ENCODE measurements at regions not wholly inside any gene's neighbourhood (a gene's known extent, or its start where the extent isn't known, plus 50 kb on each side); places are given as distances from the start of the nearest gene placed in this dataset.
"Not testable (repeated sequence)": the region's sequence is repeated elsewhere in the genome, so short reads cannot be mapped to it uniquely, and the experiment has no call there.

DNA sequence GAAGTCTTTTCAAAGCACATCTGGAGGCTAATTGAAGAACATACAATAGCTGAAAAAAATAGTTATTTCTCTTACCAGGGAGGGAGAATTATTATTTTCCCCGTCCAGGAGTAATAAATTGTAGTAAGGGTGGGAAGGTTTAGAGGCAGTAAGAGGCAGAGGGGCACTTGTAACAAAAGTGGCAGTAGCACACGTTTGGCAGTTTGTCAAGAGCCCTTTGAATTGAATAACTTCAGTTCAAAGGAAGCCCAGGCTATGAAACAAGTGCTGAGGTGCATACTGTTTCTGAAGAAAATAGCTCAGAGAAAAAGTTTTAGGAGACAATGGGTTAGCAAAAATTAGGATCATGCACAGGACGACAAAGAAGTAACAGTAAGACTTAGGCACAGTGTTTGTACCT, 451.3 kb downstream of the LRRC70 start:
- no peaks in the 10 kb centered on the region for H3K4me1 Mint-ChIP-seq
- H3K27me3 Mint-ChIP-seq (ENCODE audit: low read depth), result no peaks in the 10 kb centered on the region
- TF ChIP-seq, protein P1, sequence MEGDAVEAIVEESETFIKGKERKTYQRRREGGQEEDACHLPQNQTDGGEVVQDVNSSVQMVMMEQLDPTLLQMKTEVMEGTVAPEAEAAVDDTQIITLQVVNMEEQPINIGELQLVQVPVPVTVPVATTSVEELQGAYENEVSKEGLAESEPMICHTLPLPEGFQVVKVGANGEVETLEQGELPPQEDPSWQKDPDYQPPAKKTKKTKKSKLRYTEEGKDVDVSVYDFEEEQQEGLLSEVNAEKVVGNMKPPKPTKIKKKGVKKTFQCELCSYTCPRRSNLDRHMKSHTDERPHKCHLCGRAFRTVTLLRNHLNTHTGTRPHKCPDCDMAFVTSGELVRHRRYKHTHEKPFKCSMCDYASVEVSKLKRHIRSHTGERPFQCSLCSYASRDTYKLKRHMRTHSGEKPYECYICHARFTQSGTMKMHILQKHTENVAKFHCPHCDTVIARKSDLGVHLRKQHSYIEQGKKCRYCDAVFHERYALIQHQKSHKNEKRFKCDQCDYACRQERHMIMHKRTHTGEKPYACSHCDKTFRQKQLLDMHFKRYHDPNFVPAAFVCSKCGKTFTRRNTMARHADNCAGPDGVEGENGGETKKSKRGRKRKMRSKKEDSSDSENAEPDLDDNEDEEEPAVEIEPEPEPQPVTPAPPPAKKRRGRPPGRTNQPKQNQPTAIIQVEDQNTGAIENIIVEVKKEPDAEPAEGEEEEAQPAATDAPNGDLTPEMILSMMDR (IDR thresholded peaks at IDR 0.05; ENCODE audit: unreplicated experiment), result no peak
- H3K9me3 Mint-ChIP-seq, result peaks cover 56% of the 10 kb centered on the region
- H3K36me3 Mint-ChIP-seq, result peaks cover 14% of the 10 kb centered on the region
- H3K4me3 Mint-ChIP-seq, result no peak overlapping the region
- DNase-seq (ENCODE audit: low spot score in 2 of 2, unreplicated experiment in 2 of 2), result no peak
- no peak overlapping the region for H3K27ac Mint-ChIP-seq

DNA sequence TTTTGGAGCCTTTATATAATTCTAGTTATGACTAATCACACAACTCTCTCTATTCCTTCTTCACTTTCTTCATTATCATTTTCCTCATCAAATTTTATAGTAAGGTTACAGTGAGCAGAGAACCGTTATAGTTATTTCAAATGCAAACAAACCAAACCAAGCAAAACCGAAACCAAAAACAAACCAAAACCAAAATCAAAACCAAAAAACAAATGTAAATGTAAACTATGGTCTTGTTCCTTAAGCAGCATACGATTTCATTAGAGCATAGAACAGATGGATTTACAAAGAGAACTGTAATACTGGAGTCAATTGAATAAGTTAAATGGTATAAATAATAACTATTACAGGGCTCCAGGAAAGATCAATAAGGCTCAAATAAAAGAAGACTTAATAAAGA, 447.1 kb downstream of the LRRC70 start:
- H3K27me3 Mint-ChIP-seq (ENCODE audit: low read depth), result no peaks in the 10 kb centered on the region

DNA sequence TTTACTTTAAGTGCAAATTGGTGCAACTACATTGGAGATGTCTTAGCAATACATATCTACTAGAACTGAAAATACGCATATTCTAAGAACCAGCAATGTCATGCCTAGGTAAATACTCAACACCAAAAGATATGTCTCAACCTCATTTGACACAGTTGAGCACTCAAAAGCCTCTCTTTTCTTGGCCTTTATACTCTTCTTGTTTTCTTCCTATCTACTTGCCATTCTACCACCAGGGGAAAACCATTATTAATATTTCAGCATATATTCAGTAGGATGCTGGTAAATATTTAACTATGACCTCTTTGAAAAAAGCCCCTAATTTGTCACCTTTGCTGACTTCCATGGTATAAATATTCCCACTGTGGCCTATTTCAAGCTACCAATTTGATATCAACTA, 443.8 kb downstream of the LRRC70 start:
- Mint-ChIP-seq H3K4me3 (no peak overlapping the region), H3K27ac (no peak overlapping the region), H3K9me3 (peaks cover 20% of the 10 kb centered on the region), H3K36me3 (no peaks in the 10 kb centered on the region), H3K4me1 (no peaks in the 10 kb centered on the region), H3K27me3 (ENCODE audit: low read depth) (no peaks in the 10 kb centered on the region)
- no peak for DNase-seq (ENCODE audit: low spot score in 2 of 2, unreplicated experiment in 2 of 2)
- TF ChIP-seq, protein P1 (IDR thresholded peaks at IDR 0.05; ENCODE audit: unreplicated experiment), result no peak

More for the DNA sequence above, 447.1 kb downstream of the LRRC70 start:
- Mint-ChIP-seq H3K9me3 (peaks cover 18% of the 10 kb centered on the region), H3K27ac (no peak overlapping the region), H3K36me3 (no peaks in the 10 kb centered on the region), H3K4me3 (no peak overlapping the region), H3K4me1 (no peaks in the 10 kb centered on the region)
- TF ChIP-seq, protein P1 (IDR thresholded peaks at IDR 0.05; ENCODE audit: unreplicated experiment), result no peak
- DNase-seq (ENCODE audit: low spot score in 2 of 2, unreplicated experiment in 2 of 2), result no peak

DNA sequence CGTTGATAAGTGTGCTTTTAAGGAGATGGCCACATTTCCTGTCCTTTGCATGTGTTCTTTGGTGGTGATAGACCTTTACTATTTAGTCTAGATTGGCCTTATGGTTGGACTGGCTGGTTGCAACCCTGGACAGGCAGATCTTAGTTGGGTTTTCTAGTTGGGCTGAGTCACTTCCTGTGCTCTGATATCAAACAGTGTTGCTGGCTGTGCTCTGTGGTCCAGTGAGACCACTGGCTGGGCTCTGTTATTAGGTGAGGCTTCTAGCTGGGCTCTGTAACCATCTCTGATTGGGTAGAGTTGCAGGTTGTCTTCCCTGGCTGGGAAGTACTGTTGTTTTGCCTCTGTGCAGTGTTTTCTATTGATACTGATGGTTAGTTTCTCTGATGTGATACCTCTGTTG, 432.5 kb downstream of the LRRC70 start:
- Mint-ChIP-seq H3K36me3 (no peaks in the 10 kb centered on the region), H3K4me1 (no peaks in the 10 kb centered on the region), H3K4me3 (no peak overlapping the region), H3K27ac (no peak overlapping the region), H3K27me3 (ENCODE audit: low read depth) (no peaks in the 10 kb centered on the region), H3K9me3 (peaks cover 48% of the 10 kb centered on the region)
- TF ChIP-seq, protein P1 (IDR thresholded peaks at IDR 0.05; ENCODE audit: unreplicated experiment), result no peak
- no peak for DNase-seq (ENCODE audit: low spot score in 2 of 2, unreplicated experiment in 2 of 2)

DNA sequence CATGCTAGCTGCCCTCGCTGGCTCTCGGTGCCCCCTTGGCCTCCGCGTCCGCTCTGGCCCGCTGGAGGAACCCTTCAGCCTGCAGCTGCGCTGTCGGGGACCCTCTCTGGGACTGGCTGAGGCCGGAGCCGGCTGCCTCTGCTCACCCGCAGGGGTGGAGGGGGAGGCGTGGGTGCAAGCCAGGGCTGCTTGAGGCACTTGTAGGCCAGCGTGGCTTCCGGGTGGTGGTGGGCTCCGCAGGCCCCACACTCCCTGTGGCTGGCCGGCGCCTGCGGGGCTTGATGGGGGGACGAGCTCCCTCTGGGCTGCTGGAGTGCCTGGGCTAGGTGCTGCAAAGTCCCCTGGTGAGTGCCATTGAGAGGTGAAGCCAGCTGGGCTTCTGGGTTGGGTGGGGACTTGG, 429.6 kb downstream of the LRRC70 start:
- no peak overlapping the region for H3K4me3 Mint-ChIP-seq
- TF ChIP-seq, protein P1 (IDR thresholded peaks at IDR 0.05; ENCODE audit: unreplicated experiment), result no peak
- no peaks in the 10 kb centered on the region for H3K27me3 Mint-ChIP-seq (ENCODE audit: low read depth)
- H3K9me3 Mint-ChIP-seq, result peaks cover 65% of the 10 kb centered on the region
- no peaks in the 10 kb centered on the region for H3K36me3 Mint-ChIP-seq
- no peaks in the 10 kb centered on the region for H3K4me1 Mint-ChIP-seq
- H3K27ac Mint-ChIP-seq, result no peak overlapping the region
- DNase-seq (ENCODE audit: low spot score in 2 of 2, unreplicated experiment in 2 of 2), result no peak

DNA sequence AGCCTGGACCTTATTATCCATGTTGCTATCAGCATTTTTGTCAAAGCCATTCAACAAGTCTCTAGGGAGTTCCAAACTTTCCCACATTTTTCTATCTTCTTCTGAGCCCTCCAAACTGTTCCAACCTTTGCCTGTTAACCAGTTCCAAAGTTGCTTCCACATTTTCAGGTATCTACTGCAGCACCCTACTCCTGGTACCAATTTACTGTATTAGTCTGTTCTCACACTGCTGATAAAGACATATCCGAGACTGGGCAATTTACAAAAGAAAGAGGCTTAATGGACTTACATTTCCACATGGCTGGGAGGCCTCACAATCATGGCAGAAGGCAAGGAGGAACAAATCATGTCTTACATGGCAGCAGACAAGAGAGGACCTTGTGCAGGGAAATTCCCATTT, 416.2 kb downstream of the LRRC70 start:
- DNase-seq (ENCODE audit: low spot score in 2 of 2, unreplicated experiment in 2 of 2); H3K4me3 Mint-ChIP-seq; H3K4me1 Mint-ChIP-seq; H3K36me3 Mint-ChIP-seq; H3K27me3 Mint-ChIP-seq (ENCODE audit: low read depth); H3K27ac Mint-ChIP-seq: not testable (repeated sequence)
- H3K9me3 Mint-ChIP-seq, result peaks cover 65% of the 10 kb centered on the region
